HG03342 (cell line): ENCODE measurements at regions not wholly inside any gene's neighbourhood (a gene's known extent, or its start where the extent isn't known, plus 50 kb on each side); places are given as distances from the start of the nearest gene placed in this dataset.

Experiments
- ATAC-seq: cut with Tn5 transposase; IDR thresholded peaks from one replicate; pipeline ENCODE4 v1.9.1; 2021; ENCODE audit warnings: mild to moderate bottlenecking, moderate library complexity; ENCODE audit not compliant: unreplicated experiment

DNA sequence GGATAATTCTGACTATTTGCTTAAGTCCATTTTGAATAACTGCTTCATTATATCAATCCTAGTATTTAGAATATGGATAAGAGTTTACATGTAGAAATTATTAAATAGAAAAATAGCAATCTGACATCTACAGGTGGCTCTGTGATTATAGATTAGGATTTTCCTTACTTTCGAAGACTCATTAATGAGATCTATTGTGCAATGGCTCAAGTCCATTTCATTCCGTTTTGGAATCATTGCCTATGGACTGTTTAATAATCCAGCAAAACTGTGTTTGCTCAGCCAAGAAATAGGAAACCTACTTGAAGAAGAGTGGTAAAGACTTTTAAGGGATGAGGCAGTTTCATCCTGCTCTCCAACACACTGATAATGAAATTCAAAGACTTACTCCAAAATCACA, 67.8 kb upstream of the SSTR1 start:
- no peak for ATAC-seq

DNA sequence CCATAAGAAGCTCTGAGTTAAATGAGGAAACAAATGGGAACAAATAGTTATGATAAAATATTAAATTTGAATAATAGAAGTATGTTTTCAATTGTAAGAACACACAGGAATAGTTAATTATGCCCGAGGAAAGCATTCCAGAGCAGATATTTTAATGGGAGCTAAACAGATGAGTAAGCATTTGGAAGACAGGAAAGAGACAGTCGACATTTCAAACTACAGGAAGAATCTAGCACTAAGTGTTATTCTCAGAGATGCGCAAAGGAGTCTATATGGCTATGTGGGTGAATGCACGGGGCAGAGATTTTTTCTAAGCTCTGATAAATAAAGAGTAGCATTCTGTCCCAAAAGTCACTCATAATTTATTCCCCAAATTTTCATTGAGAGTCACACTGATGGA, 64.5 kb upstream of the SSTR1 start:
- no peak for ATAC-seq

DNA sequence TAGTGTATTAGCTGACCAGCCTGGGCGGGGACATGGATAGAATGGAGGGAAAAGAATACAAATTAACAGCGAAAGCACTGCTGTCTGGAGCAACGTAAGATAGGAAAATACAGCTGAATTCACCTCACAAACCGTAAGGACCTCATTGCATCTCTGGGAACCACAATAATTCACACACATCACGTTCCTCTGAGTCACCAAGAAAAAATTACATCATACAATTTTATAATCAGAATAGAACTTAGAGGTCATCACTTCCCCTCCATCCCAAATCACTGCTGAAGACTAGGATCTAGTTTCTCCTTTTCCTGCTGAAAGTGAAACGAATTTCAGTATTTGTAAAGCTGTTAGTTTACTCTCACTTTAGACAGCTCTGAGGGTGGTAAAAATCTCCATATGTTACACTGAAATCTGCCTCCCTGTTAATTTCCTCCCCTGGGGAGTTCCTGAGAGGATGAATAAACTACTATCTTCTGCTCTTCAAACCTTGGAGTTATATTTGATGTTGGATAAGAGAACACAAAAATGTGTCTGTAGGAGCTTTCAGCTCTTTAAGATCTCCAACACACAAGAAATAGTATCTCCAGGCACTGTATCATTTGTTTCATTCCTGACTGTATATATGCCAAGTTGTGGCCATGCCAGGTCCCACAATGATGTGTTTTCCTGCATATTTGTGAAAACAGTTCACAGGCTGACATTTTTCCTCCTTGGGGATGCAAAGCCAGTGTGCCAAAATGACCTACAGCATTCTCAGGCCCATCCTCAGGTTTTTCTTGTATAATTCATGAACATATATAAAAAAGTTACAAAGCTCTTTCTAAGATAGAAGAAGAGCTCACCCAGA, 63.8 kb upstream of the SSTR1 start:
- ATAC-seq = no peak

DNA sequence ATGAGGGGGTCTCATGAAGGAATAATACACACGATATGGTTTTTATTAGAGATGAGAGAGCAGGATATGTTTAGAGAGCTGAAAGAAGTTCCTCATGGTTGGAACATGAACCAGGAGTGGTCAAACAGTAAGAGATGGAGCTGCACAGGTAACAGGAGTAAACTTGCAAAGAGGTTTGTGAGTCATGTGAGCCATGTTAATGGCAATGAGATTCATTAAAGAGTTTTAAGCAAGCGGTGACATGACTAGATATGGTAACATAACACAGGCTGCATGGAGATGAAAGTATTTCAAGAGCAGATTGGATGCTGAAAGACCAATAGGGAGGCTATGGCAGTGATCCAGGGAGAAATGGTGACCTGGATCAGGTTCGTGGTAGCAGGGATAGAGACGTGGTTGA, 62.6 kb upstream of the SSTR1 start:
- no peak for ATAC-seq

DNA sequence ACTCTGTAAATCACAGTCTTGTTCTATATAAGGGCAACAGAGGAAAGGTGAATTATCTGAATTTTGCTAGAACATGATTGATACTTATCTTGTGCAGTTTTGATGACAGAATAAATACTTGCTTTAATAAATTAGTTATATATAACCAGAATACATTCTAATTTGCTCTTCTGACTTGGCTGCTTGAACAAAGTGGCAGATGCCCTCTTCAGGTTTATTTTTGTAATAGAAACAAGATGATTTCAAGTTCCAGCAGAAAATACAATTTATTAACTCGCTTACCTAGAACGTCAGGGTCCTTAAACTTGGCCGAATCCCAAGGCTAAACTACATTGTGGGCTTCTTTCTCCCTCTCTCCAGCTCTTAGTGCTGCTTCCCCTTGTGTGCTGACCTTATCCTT, 57.6 kb upstream of the SSTR1 start:
- ATAC-seq = no peak
